AG09319 (cell line): ENCODE measurements at regions not wholly inside any gene's neighbourhood (a gene's known extent, or its start where the extent isn't known, plus 50 kb on each side); places are given as distances from the start of the nearest gene placed in this dataset.

ENCODE experiments used
- DNase-seq: peaks from one replicate; pipeline ENCODE4 v3.0.0-alpha.2; 2010; ENCODE audit warnings: low read depth; ENCODE audit errors: extremely low read depth
- TF ChIP-seq, protein P1 (sequence below): IDR thresholded peaks from 2 replicates; pipeline ENCODE4 v1.5.1; 2011; ENCODE audit warnings: low read depth, mild to moderate bottlenecking, inconsistent platforms, low read length, moderate library complexity

DNA sequence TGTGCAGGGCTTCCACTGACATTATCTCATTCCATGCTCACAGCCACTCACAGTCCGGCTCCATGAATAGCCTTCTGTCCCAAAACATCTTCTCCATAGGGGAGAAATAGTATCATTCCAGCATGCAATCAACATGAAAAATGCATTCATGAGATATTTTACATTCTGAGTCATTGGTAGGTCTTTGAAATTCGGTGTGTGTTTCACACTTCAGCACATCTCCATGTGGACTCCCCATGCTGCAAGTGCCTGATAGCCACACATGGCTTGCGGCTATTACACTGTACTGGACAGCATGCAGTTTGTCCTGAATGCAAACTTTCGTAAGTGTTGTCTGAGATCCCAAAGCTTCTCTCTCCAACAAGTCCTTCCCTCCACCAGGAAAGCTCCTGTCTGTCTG, 449.3 kb downstream of the MED13L start:
- TF ChIP-seq, protein P1, sequence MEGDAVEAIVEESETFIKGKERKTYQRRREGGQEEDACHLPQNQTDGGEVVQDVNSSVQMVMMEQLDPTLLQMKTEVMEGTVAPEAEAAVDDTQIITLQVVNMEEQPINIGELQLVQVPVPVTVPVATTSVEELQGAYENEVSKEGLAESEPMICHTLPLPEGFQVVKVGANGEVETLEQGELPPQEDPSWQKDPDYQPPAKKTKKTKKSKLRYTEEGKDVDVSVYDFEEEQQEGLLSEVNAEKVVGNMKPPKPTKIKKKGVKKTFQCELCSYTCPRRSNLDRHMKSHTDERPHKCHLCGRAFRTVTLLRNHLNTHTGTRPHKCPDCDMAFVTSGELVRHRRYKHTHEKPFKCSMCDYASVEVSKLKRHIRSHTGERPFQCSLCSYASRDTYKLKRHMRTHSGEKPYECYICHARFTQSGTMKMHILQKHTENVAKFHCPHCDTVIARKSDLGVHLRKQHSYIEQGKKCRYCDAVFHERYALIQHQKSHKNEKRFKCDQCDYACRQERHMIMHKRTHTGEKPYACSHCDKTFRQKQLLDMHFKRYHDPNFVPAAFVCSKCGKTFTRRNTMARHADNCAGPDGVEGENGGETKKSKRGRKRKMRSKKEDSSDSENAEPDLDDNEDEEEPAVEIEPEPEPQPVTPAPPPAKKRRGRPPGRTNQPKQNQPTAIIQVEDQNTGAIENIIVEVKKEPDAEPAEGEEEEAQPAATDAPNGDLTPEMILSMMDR = no peak
- no peak for DNase-seq

DNA sequence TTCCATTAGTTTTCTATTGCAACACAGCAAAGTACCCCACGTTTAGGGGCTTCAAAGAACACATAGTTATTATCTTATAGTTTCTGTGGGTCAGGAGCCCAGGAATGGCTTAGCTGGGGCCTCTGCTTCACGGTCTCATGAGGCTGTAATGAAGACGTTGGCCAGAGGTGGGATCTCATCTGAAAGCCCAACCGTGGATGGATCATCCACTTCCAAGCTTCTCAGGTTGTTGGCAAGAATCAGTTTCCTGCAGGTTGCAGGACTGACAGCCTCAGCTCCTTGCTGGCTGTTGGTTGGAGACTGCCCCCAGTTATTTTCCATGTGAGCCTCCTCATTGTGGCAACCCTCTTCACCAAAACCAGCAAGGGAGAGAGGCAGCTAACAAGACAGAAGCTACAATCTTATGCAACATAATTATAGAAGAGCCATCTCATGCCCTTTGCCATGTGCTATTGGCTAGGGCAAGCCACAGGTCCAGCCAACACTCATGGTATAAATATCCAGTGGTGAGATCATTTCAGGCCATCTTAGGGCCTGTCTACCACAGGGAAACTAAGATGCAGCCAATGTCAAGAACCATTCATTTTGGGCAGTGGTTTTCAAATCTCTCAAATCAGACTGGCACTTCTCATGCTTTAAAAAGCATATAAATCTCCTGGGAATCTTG, 452.4 kb downstream of the MED13L start:
- DNase-seq = no peak
- TF ChIP-seq, protein P1 = no peak

DNA sequence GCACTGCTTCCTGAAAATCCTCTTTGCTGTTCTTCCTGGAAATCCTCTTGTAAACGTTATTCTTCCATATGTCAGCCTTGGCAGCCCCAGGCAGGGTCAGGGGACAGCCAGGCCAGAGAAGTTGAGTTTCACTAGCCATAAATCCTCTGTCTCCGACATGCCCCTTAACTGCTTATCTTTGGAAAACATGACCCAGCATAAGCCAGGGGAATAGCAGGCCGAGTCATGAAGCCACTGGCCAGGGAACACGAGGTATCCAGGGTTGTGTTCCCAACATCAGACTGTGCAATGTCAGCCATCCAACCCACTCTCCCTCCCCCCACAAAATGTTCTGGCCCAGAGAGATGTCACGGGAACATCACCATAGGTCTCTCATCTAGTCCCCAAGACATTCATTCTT, 453.9 kb downstream of the MED13L start:
- TF ChIP-seq, protein P1 = no peak
- no peak for DNase-seq

DNA sequence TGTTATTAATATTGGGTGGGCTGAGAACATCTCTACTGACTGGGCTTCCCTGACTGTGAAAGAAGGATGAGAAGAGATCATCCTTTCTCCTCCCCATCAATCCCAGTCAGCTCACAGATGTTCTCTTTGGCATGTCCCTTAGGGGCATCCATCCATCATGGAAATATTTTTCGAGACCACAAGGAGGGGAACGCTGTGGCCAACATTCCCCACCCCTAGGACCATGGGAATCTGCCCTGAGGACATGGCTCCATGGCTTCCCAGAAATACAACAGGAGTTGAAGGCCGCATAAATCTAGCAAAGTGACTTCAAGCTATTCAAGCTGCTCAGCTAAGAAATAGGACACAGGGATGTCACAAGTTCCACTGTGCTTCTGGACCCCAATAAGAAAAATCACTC, 456.8 kb downstream of the MED13L start:
- no peak for DNase-seq
- TF ChIP-seq, protein P1 = no peak

DNA sequence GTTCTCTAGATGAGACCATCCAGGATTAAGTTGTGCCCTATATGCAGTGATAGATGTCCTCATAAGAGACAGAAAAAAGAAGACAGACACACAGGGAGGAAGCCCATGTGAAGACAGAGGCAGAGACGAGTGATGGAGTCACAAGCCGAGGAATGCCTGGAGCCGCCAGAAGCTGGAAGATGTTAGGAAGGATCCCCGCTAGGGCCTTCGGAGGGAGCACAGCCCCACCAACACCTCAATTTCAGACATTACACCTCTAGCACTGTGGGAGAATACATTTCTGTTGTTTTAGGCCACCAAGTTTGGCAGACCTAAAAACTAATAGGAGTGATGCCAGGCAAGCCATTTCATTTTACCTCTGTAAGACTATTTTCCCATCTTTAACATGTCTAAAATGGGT, 458.5 kb downstream of the MED13L start:
- TF ChIP-seq, protein P1 = no peak
- no peak for DNase-seq

DNA sequence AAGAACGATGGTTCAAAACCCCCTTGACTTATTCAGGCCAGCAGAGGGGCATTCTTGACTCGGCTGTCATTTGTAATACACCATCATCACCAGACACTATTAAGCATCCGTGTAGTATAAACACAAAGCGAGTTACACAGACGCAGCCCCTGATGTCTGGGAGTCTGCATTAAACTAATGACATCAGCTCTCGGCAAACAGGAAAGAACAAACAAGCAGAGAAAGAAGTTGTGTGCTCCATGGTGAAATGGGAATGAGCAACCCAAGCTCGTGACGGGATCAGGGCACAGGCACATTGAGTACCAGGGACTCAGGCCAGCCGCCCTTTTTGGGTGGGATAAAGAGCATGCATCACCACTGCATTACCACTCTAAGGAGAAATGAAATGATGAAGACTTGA, 460.1 kb downstream of the MED13L start:
- TF ChIP-seq, protein P1 = no peak
- DNase-seq = no peak

DNA sequence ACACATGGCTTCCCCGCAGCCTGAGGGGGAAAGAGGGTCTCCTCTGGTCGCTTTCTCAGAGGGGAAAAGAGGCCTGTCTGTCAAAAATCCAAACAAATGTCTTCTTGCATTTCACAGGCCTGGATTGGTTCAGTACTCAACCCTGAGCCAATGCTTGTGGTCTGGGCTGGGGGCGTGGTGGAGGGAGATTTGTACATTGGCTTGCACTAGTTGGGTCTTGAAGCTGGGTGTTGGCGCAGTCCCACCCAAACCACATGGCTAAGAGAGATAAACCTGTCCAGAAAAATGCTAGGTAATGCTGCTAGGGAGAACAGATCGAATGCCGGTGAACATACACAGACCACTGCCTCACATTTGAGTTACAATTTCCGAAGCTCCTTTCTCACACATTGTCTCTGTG, 461.6 kb downstream of the MED13L start:
- DNase-seq = no peak
- TF ChIP-seq, protein P1 = no peak
